H9 (cell line): ENCODE measurements at regions not wholly inside any gene's neighbourhood (a gene's known extent, or its start where the extent isn't known, plus 50 kb on each side); places are given as distances from the start of the nearest gene placed in this dataset.

Source experiments
- DNase-seq: peaks from one replicate; pipeline ENCODE4 v3.0.0-alpha.2; 2017
- H2AFZ ChIP-seq: one replicate; pipeline ENCODE4 v1.6.1; 2013; ENCODE audit warnings: mild to moderate bottlenecking, low read length, control low read depth, moderate library complexity
- H2AK5ac ChIP-seq: 2 replicates; pipeline ENCODE4 v1.6.1; 2013; ENCODE audit warnings: low read length, control low read depth, mixed read lengths; ENCODE audit not compliant: insufficient read length
- H2BK120ac ChIP-seq: one replicate; pipeline ENCODE4 v1.6.1; 2013; ENCODE audit warnings: low read depth, mild to moderate bottlenecking, low read length, control low read depth, inconsistent platforms; ENCODE audit not compliant: poor library complexity, severe bottlenecking
- H2BK12ac ChIP-seq: 2 replicates; pipeline ENCODE4 v1.6.1; 2013; ENCODE audit warnings: low read length, control low read depth, mixed read lengths, low read depth; ENCODE audit not compliant: insufficient read length
- H2BK15ac ChIP-seq: 2 replicates; pipeline ENCODE4 v1.6.1; 2013; ENCODE audit warnings: low read depth, low read length, control low read depth
- H2BK20ac ChIP-seq: one replicate; pipeline ENCODE4 v1.6.1; 2013; ENCODE audit warnings: low read depth, mild to moderate bottlenecking, low read length, control low read depth, inconsistent platforms; ENCODE audit not compliant: poor library complexity, severe bottlenecking
- H2BK5ac ChIP-seq: 2 replicates; pipeline ENCODE4 v1.6.1; 2013; ENCODE audit warnings: low read length, control low read depth, mixed read lengths; ENCODE audit not compliant: insufficient read length
- H3K14ac ChIP-seq: 2 replicates; pipeline ENCODE4 v1.6.1; 2013; ENCODE audit warnings: low read length, control low read depth; ENCODE audit not compliant: insufficient read depth
- H3K18ac ChIP-seq: 2 replicates; pipeline ENCODE4 v1.6.1; 2013; ENCODE audit warnings: low read depth, mild to moderate bottlenecking, mixed read lengths, low read length, control low read depth; ENCODE audit not compliant: insufficient read length
- H3K23ac ChIP-seq: 2 replicates; pipeline ENCODE4 v1.6.1; 2013; ENCODE audit warnings: low read length, control low read depth, mixed read lengths, low read depth; ENCODE audit not compliant: insufficient read length
- H3K23me2 ChIP-seq: 2 replicates; pipeline ENCODE4 v1.6.1; 2013; ENCODE audit warnings: low read depth, mild to moderate bottlenecking, mixed read lengths, low read length, control low read depth; ENCODE audit not compliant: insufficient read length, poor library complexity, severe bottlenecking
- H3K27ac ChIP-seq: 2 replicates; pipeline ENCODE4 v1.5.1; 2013; ENCODE audit warnings: low read length, control low read depth, mixed read lengths, low read depth; ENCODE audit not compliant: insufficient read length
- H3K27me3 ChIP-seq: 2 replicates; pipeline ENCODE4 v1.6.1; 2013; ENCODE audit warnings: low read length, control low read depth, inconsistent platforms; ENCODE audit not compliant: insufficient read depth
- H3K4ac ChIP-seq: 2 replicates; pipeline ENCODE4 v1.6.1; 2013; ENCODE audit warnings: low read depth, mild to moderate bottlenecking, control low read depth, inconsistent platforms, low read length, moderate library complexity
- H3K4me1 ChIP-seq: 2 replicates; pipeline ENCODE4 v1.6.1; 2013; ENCODE audit warnings: low read length, control low read depth, inconsistent platforms; ENCODE audit not compliant: insufficient read depth
- H3K4me2 ChIP-seq: 2 replicates; pipeline ENCODE4 v1.6.1; 2013; ENCODE audit warnings: low read length, control low read depth, mixed read lengths; ENCODE audit not compliant: insufficient read length, insufficient read depth
- H3K56ac ChIP-seq: 2 replicates; pipeline ENCODE4 v1.6.1; 2013; ENCODE audit warnings: low read depth, mild to moderate bottlenecking, mixed read lengths, low read length, control low read depth; ENCODE audit not compliant: insufficient read length
- H3K79me1 ChIP-seq: 2 replicates; pipeline ENCODE4 v1.6.1; 2013; ENCODE audit warnings: low read depth, mild to moderate bottlenecking, moderate library complexity, low read length, control low read depth, inconsistent platforms; ENCODE audit not compliant: insufficient read depth, poor library complexity, severe bottlenecking
- H3K79me2 ChIP-seq: 2 replicates; pipeline ENCODE4 v1.6.1; 2013; ENCODE audit warnings: low read length, control low read depth, inconsistent platforms; ENCODE audit not compliant: insufficient read depth
- H3K9ac ChIP-seq: 2 replicates; pipeline ENCODE4 v1.6.1; 2013; ENCODE audit warnings: low read length, control low read depth, mixed read lengths; ENCODE audit not compliant: insufficient read length; ENCODE audit errors: extremely low read depth
- H3K9me3 ChIP-seq: one replicate; pipeline ENCODE4 v1.6.1; 2013; ENCODE audit warnings: low read depth, low read length, inconsistent platforms; ENCODE audit not compliant: control insufficient read depth
- H3T11ph ChIP-seq: one replicate; pipeline ENCODE4 v1.6.1; 2013; ENCODE audit warnings: mild to moderate bottlenecking, low read length, control low read depth, inconsistent platforms
- H4K20me1 ChIP-seq: one replicate; pipeline ENCODE4 v1.6.1; 2013; ENCODE audit not compliant: control insufficient read depth, insufficient read length, insufficient read depth
- H4K5ac ChIP-seq: 2 replicates; pipeline ENCODE4 v1.6.1; 2013; ENCODE audit warnings: low read depth, mild to moderate bottlenecking, mixed read lengths, low read length, control low read depth; ENCODE audit not compliant: insufficient read length
- H4K8ac ChIP-seq: replicated peaks from 2 replicates; pipeline ENCODE4 v1.6.1; 2013; ENCODE audit warnings: low read length, control low read depth, mixed read lengths, low read depth; ENCODE audit not compliant: insufficient read length
- H4K91ac ChIP-seq: 2 replicates; pipeline ENCODE4 v1.6.1; 2013; ENCODE audit warnings: low read depth, mild to moderate bottlenecking, moderate library complexity, mixed read lengths, low read length, control low read depth; ENCODE audit not compliant: insufficient read length
- H3K27ac Mint-ChIP-seq, 3 experiments: 2 replicates in 2 of 3; 3 replicates in 1 of 3; pipeline ENCODE4 v1.8.0; 2020 to 2021; ENCODE audit warnings: mixed read lengths in 3 of 3, mild to moderate bottlenecking in 1 of 3, moderate library complexity in 1 of 3
- H3K27me3 Mint-ChIP-seq: 2 replicates; pipeline ENCODE4 v1.8.0; 2021; ENCODE audit warnings: low read depth, mild to moderate bottlenecking, moderate library complexity, mixed read lengths
- H3K36me3 Mint-ChIP-seq, 3 experiments: 2 replicates in 2 of 3; 3 replicates in 1 of 3; pipeline ENCODE4 v1.8.0; 2020 to 2021; ENCODE audit warnings: low read depth in 3 of 3, mixed read lengths in 3 of 3; ENCODE audit not compliant: insufficient read depth in 1 of 3
- H3K4me1 Mint-ChIP-seq, 2 experiments: 2 replicates each; pipeline ENCODE4 v1.8.0; 2020; ENCODE audit warnings: mixed read lengths in 2 of 2
- H3K4me3 Mint-ChIP-seq, 2 experiments: 2 replicates in 1 of 2; 3 replicates in 1 of 2; pipeline ENCODE4 v1.8.0; 2020 to 2021; ENCODE audit warnings: mild to moderate bottlenecking in 2 of 2, mixed read lengths in 2 of 2, moderate library complexity in 1 of 2
- H3K9me3 Mint-ChIP-seq, 2 experiments: 2 replicates in 1 of 2; 3 replicates in 1 of 2; pipeline ENCODE4 v1.8.0; 2020; ENCODE audit warnings: mild to moderate bottlenecking in 2 of 2, mixed read lengths in 2 of 2, moderate library complexity in 1 of 2
- WGBS: extraction: QIAGEN DNeasy Blood & Tissue Kit; methylation state at CpG from one replicate; pipeline ENCODE4 v1.1.7; 2013; ENCODE audit warnings: missing lambda C conversion rate, low lambda C conversion rate, mixed read lengths; ENCODE audit not compliant: insufficient read length; ENCODE audit errors: extremely low coverage; 5-methylcytosine and 5-hydroxymethylcytosine counted together
- TF ChIP-seq, protein P1 (sequence below): fragments of 200-600 bp; sonication (generic); conservative IDR thresholded peaks from 3 replicates; pipeline ENCODE4 v1.8.0; 2021; ENCODE audit warnings: antibody characterized with exemption, mild to moderate bottlenecking

DNA sequence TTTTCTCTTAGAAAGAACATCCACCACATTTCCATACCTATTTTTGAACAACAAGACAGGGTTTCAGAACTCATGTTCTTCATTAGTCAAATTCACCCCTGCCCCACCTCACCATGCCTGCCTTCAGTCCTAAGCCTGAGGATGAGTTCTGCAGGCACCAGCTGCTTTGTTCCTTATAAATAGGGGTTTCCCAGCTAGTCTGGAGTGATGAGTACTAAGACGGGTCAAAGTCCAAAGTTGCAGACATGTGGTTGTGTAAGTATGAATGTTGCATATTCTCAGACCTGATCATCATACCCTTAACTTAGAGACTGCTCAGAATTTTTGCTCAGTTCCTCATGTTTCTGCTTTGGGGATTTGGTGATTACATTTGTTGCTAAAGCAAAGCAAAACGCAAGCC lies 257.7 kb upstream of the CDYL start:
- H3K4me1 Mint-ChIP-seq = peaks cover 14 to 16% of the 10 kb centered on the region in 2 experiments
- H3K27ac Mint-ChIP-seq = no peak overlapping the region
- H3K56ac ChIP-seq = no peak overlapping the region
- no peak overlapping the region for H2AFZ ChIP-seq
- H3K36me3 Mint-ChIP-seq = no peaks in the 10 kb centered on the region; a peak in 1 of 7 replicates
- TF ChIP-seq, protein P1, sequence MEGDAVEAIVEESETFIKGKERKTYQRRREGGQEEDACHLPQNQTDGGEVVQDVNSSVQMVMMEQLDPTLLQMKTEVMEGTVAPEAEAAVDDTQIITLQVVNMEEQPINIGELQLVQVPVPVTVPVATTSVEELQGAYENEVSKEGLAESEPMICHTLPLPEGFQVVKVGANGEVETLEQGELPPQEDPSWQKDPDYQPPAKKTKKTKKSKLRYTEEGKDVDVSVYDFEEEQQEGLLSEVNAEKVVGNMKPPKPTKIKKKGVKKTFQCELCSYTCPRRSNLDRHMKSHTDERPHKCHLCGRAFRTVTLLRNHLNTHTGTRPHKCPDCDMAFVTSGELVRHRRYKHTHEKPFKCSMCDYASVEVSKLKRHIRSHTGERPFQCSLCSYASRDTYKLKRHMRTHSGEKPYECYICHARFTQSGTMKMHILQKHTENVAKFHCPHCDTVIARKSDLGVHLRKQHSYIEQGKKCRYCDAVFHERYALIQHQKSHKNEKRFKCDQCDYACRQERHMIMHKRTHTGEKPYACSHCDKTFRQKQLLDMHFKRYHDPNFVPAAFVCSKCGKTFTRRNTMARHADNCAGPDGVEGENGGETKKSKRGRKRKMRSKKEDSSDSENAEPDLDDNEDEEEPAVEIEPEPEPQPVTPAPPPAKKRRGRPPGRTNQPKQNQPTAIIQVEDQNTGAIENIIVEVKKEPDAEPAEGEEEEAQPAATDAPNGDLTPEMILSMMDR = no peak
- no peak overlapping the region for H3K4ac ChIP-seq
- no peaks in the 10 kb centered on the region for H3K23me2 ChIP-seq
- no peaks in the 10 kb centered on the region for H3K9me3 Mint-ChIP-seq
- no peak overlapping the region for H3K23ac ChIP-seq
- no peak overlapping the region for H2BK15ac ChIP-seq
- H4K5ac ChIP-seq = no peak overlapping the region
- H4K20me1 ChIP-seq = no peaks in the 10 kb centered on the region
- no peaks in the 10 kb centered on the region for H3K79me1 ChIP-seq
- no peak overlapping the region for H3T11ph ChIP-seq
- no peaks in the 10 kb centered on the region for H3K4me1 ChIP-seq
- no peak overlapping the region for H2BK120ac ChIP-seq
- no peak overlapping the region for H2BK20ac ChIP-seq
- H2AK5ac ChIP-seq = no peak overlapping the region
- H4K8ac ChIP-seq = no peak overlapping the region
- H3K27me3 ChIP-seq = no peaks in the 10 kb centered on the region
- WGBS = no CpG with 5 or more reads among the region's 2 CpGs
- H2BK12ac ChIP-seq = no peak overlapping the region
- no peak overlapping the region for H3K14ac ChIP-seq
- no peak overlapping the region for H3K27ac ChIP-seq
- no peaks in the 10 kb centered on the region for H3K27me3 Mint-ChIP-seq
- H3K4me2 ChIP-seq = no peak overlapping the region
- H3K9me3 ChIP-seq = no peaks in the 10 kb centered on the region
- no peak overlapping the region for H4K91ac ChIP-seq
- H3K18ac ChIP-seq = no peak overlapping the region
- no peak overlapping the region for H3K4me3 Mint-ChIP-seq
- no peak for DNase-seq
- no peaks in the 10 kb centered on the region for H3K79me2 ChIP-seq
- no peak overlapping the region for H2BK5ac ChIP-seq
- no peak overlapping the region for H3K9ac ChIP-seq
